ENCODE measurements at regions not wholly inside any gene's neighbourhood (a gene's known extent, or its start where the extent isn't known, plus 50 kb on each side); places are given as distances from the start of the nearest gene placed in this dataset.
A peak's percentile ranks its signal among the peaks of the same experiment; 100 is the strongest.

DNA sequence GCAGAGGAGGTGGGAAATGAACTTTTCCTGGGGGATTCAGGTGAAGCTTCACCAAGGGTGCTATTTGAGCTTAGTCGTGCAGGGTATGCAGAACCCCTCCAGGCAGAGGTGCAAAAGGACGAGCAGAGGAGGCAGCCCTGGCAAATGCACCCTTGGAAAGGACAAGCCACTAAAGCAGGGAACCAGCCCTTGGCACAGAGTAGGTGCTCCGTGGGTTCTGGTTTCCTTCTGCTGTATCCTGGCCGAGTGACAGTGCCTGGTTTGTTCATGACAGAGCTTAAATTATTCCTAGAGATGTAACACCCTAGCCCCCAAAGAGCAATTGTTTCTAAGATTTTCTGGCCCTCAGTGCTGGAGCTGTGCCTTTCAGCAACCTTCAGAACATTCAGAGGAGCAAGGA, 73.4 kb upstream of the SYT6 start:
- Histone ChIP-seq H2BK15ac (ENCODE audit: low read depth, low read length) (no peak overlapping the region), H3K4me1 (ENCODE audit: insufficient read depth, low read length) (no peaks in the 10 kb centered on the region), H2BK12ac (ENCODE audit: insufficient read length, low read depth, low read length) (no peak overlapping the region), H3K9ac (ENCODE audit: extremely low read depth, insufficient read length, low read length) (no peak overlapping the region), H4K20me1 (ENCODE audit: control insufficient read depth, insufficient read depth, insufficient read length) (no peaks in the 10 kb centered on the region), H2BK5ac (ENCODE audit: insufficient read length, low read length) (no peak overlapping the region), H3T11ph (ENCODE audit: low read length) (no peak overlapping the region), H3K4ac (ENCODE audit: low read depth, low read length) (no peak overlapping the region), H3K4me2 (ENCODE audit: insufficient read depth, insufficient read length, low read length) (no peak overlapping the region), H2BK120ac (ENCODE audit: low read depth, low read length, poor library complexity, severe bottlenecking) (no peak overlapping the region), H3K18ac (ENCODE audit: insufficient read length, low read depth, low read length) (no peak overlapping the region), H3K27me3 (ENCODE audit: insufficient read depth, low read length) (no peaks in the 10 kb centered on the region), H3K79me2 (ENCODE audit: insufficient read depth, low read length) (no peaks in the 10 kb centered on the region), H3K14ac (ENCODE audit: insufficient read depth, low read length) (no peak overlapping the region), H4K8ac (replicated peaks; ENCODE audit: insufficient read length, low read depth, low read length) (no peak overlapping the region), H2AK5ac (ENCODE audit: insufficient read length, low read length) (no peak overlapping the region), H2AFZ (ENCODE audit: low read length) (no peak overlapping the region), H4K91ac (ENCODE audit: insufficient read length, low read depth, low read length) (no peak overlapping the region), H3K56ac (ENCODE audit: insufficient read length, low read depth, low read length) (no peak overlapping the region), H3K9me3 (ENCODE audit: control insufficient read depth, low read depth, low read length) (no peaks in the 10 kb centered on the region), H3K23me2 (ENCODE audit: insufficient read length, low read depth, low read length, poor library complexity, severe bottlenecking) (no peaks in the 10 kb centered on the region), H3K23ac (ENCODE audit: insufficient read length, low read depth, low read length) (no peak overlapping the region), H3K27ac (ENCODE audit: insufficient read length, low read depth, low read length) (no peak overlapping the region), H2BK20ac (ENCODE audit: low read depth, low read length, poor library complexity, severe bottlenecking) (no peak overlapping the region), H4K5ac (ENCODE audit: insufficient read length, low read depth, low read length) (no peak overlapping the region), H3K79me1 (ENCODE audit: insufficient read depth, low read depth, low read length, poor library complexity, severe bottlenecking) (no peaks in the 10 kb centered on the region)
- Mint-ChIP-seq H3K9me3 (no peaks in the 10 kb centered on the region), H3K4me1 (no peaks in the 10 kb centered on the region), H3K4me3 (no peak overlapping the region), H3K27me3 (ENCODE audit: low read depth) (peaks cover 23% of the 10 kb centered on the region), H3K36me3 (ENCODE audit: insufficient read depth in 1 of 3, low read depth in 3 of 3) (no peaks in the 10 kb centered on the region), H3K27ac (peak overlapping the region in 1 of 3 experiments; percentile 43; a peak in 1 of 7 replicates)
- no peak for TF ChIP-seq CTCF (conservative IDR thresholded peaks at IDR 0.05)
- no CpG with 5 or more reads among the region's 4 CpGs for WGBS (ENCODE audit: extremely low coverage, insufficient read length, low lambda C conversion rate)
- peak; percentile 6 for DNase-seq
